Caco-2 (cell line): ENCODE measurements at regions not wholly inside any gene's neighbourhood (a gene's known extent, or its start where the extent isn't known, plus 50 kb on each side); places are given as distances from the start of the nearest gene placed in this dataset.

ENCODE experiments used
- BruUV-seq: library from RNA; stranded (reverse); fragments of 400-500 nt; replicated peaks from 2 replicates; lab custom pipeline; 2021; lab: Mats Ljungman, UMichigan
- CTCF ChIA-PET: fragments of 300-600 bp; sonication (Branson Sonifier 250); formaldehyde crosslinking; loops from one replicate; lab custom pipeline; 2022; ENCODE audit warnings: antibody characterized with exemption; lab: Charles Lee
- POLR2A ChIA-PET: fragments of 300-600 bp; sonication (Branson Sonifier 250); formaldehyde crosslinking; loops from one replicate; lab custom pipeline; 2022; ENCODE audit warnings: antibody characterized with exemption; lab: Charles Lee
- DNase-seq, 2 experiments: peaks; one replicate each; pipeline versions ENCODE4 v3.0.0 to v3.0.0-alpha.2; 2020 to 2022
- H3K27me3 ChIP-seq: replicated peaks from 2 replicates; pipeline ENCODE4 v1.6.0; 2011; ENCODE audit warnings: low read length; ENCODE audit not compliant: control insufficient read depth, insufficient read depth
- H3K36me3 ChIP-seq: 2 replicates; pipeline ENCODE4 v1.5.1; 2011; ENCODE audit warnings: low read length; ENCODE audit not compliant: control insufficient read depth, insufficient read depth
- H3K4me1 ChIP-seq: fragments of 250-450 bp; sonication (Bioruptor Pico); 2 replicates; pipeline ENCODE4 v1.5.1; 2020; ENCODE audit warnings: mild to moderate bottlenecking
- H3K4me3 ChIP-seq: 2 replicates; pipeline ENCODE4 v1.5.1; 2011; ENCODE audit warnings: low read depth, mild to moderate bottlenecking, control low read depth, low read length
- H3K9me3 ChIP-seq: fragments of 250-450 bp; sonication (Bioruptor Pico); 2 replicates; pipeline ENCODE4 v1.5.1; 2020; ENCODE audit warnings: mild to moderate bottlenecking, moderate library complexity
- H3K27ac Mint-ChIP-seq: one replicate; pipeline ENCODE4 v1.8.0; 2022; ENCODE audit warnings: mixed read lengths; ENCODE audit not compliant: unreplicated experiment
- H3K27me3 Mint-ChIP-seq: one replicate; pipeline ENCODE4 v1.8.0; 2022; ENCODE audit warnings: mixed read lengths; ENCODE audit not compliant: insufficient read depth, unreplicated experiment
- H3K36me3 Mint-ChIP-seq: one replicate; pipeline ENCODE4 v1.8.0; 2022; ENCODE audit warnings: mild to moderate bottlenecking, mixed read lengths; ENCODE audit not compliant: insufficient read depth, unreplicated experiment
- H3K4me1 Mint-ChIP-seq: one replicate; pipeline ENCODE4 v1.8.0; 2022; ENCODE audit warnings: low read depth, mixed read lengths; ENCODE audit not compliant: unreplicated experiment
- H3K4me3 Mint-ChIP-seq: one replicate; pipeline ENCODE4 v1.8.0; 2022; ENCODE audit warnings: mild to moderate bottlenecking, moderate library complexity, mixed read lengths; ENCODE audit not compliant: unreplicated experiment
- H3K9me3 Mint-ChIP-seq: one replicate; pipeline ENCODE4 v1.8.0; 2022; ENCODE audit warnings: mixed read lengths; ENCODE audit not compliant: unreplicated experiment
- CTCF ChIP-seq, 2 experiments: fragments of 200-600 bp in 1 of 2; IDR thresholded peaks; 1 replicate in 1 of 2; 2 replicates in 1 of 2; pipeline versions ENCODE4 v1.5.1 to v1.8.0; 2011 to 2022; ENCODE audit warnings: antibody characterized with exemption in 1 of 2, control low read depth in 1 of 2, inconsistent platforms in 1 of 2, low read depth in 1 of 2, low read length in 1 of 2, mild to moderate bottlenecking in 1 of 2, moderate library complexity in 1 of 2; ENCODE audit not compliant: insufficient read depth in 1 of 2, severe bottlenecking in 1 of 2, unreplicated experiment in 1 of 2
- intact Hi-C: fragments of 100-400 bp; cut with micrococcal nuclease; formaldehyde crosslinking; loops from one replicate; pipeline ENCODE4 v1.10.0; 2022; ENCODE audit not compliant: unreplicated experiment

- Histone ChIP-seq H3K4me3 (no peak overlapping the region), H3K36me3 (no peaks in the 10 kb centered on the region), H3K27me3 (no peaks in the 10 kb centered on the region), H3K9me3 (no peaks in the 10 kb centered on the region), H3K4me1 (no peaks in the 10 kb centered on the region)
- Mint-ChIP-seq H3K27ac (no peak overlapping the region), H3K4me3 (no peak overlapping the region), H3K27me3 (no peaks in the 10 kb centered on the region), H3K4me1 (no peaks in the 10 kb centered on the region), H3K36me3 (no peaks in the 10 kb centered on the region), H3K9me3 (no peaks in the 10 kb centered on the region)
- no TSS peak for BruUV-seq
- ChIA-PET POLR2A (no interaction called here), CTCF (no interaction called here)
- no peak for DNase-seq
- intact Hi-C loops: no loop called here
- no peak for TF ChIP-seq CTCF (IDR thresholded peaks at IDR 0.05; ENCODE audit: insufficient read depth in 1 of 2, low read depth in 1 of 2, low read length in 1 of 2, severe bottlenecking in 1 of 2, unreplicated experiment in 1 of 2)
Measured at GRCh38 chr5:39588179-39588578, 163.4 kb upstream of the DAB2 start.

- Mint-ChIP-seq H3K27ac (no peak overlapping the region), H3K36me3 (no peaks in the 10 kb centered on the region), H3K27me3 (no peaks in the 10 kb centered on the region), H3K4me1 (no peaks in the 10 kb centered on the region), H3K9me3 (no peaks in the 10 kb centered on the region), H3K4me3 (no peak overlapping the region)
- CTCF ChIA-PET: no interaction called here
- no peaks in the 10 kb centered on the region for H3K9me3 ChIP-seq
- H3K36me3 ChIP-seq: no peaks in the 10 kb centered on the region
- TF ChIP-seq CTCF (IDR thresholded peaks at IDR 0.05; ENCODE audit: insufficient read depth in 1 of 2, low read depth in 1 of 2, low read length in 1 of 2, severe bottlenecking in 1 of 2, unreplicated experiment in 1 of 2): no peak
- H3K4me3 ChIP-seq: no peak overlapping the region
- no peak for DNase-seq
- no peaks in the 10 kb centered on the region for H3K27me3 ChIP-seq
- no TSS peak for BruUV-seq
- intact Hi-C loops: no loop called here
- POLR2A ChIA-PET: no interaction called here
- H3K4me1 ChIP-seq: no peaks in the 10 kb centered on the region
Measured at GRCh38 chr5:39587675-39588074, 162.9 kb upstream of the DAB2 start.

- CTCF ChIA-PET: no interaction called here
Measured at GRCh38 chr5:39586185-39586584, 161.4 kb upstream of the DAB2 start.

More at GRCh38 chr5:39586185-39586584, 161.4 kb upstream of the DAB2 start:
- H3K4me1 Mint-ChIP-seq: no peaks in the 10 kb centered on the region
- H3K27me3 Mint-ChIP-seq: no peaks in the 10 kb centered on the region
- Histone ChIP-seq H3K36me3 (no peaks in the 10 kb centered on the region), H3K4me3 (no peak overlapping the region), H3K4me1 (no peaks in the 10 kb centered on the region), H3K9me3 (no peaks in the 10 kb centered on the region), H3K27me3 (no peaks in the 10 kb centered on the region)
- H3K9me3 Mint-ChIP-seq: no peaks in the 10 kb centered on the region
- no peak for DNase-seq
- H3K36me3 Mint-ChIP-seq: no peaks in the 10 kb centered on the region
- H3K4me3 Mint-ChIP-seq: no peak overlapping the region
- TF ChIP-seq CTCF (IDR thresholded peaks at IDR 0.05; ENCODE audit: insufficient read depth in 1 of 2, low read depth in 1 of 2, low read length in 1 of 2, severe bottlenecking in 1 of 2, unreplicated experiment in 1 of 2): no peak
- no TSS peak for BruUV-seq
- no peak overlapping the region for H3K27ac Mint-ChIP-seq
- intact Hi-C loops: no loop called here
- POLR2A ChIA-PET: no interaction called here
